NCI-H2107 treated with DMSO at 0.1 percent for 48 hours (cell line): ENCODE measurements at regions not wholly inside any gene's neighbourhood (a gene's known extent, or its start where the extent isn't known, plus 50 kb on each side); places are given as distances from the start of the nearest gene placed in this dataset.
A peak's percentile ranks its signal among the peaks of the same experiment; 100 is the strongest.

Source experiments
- DNase-seq: peaks from one replicate; lab custom pipeline; 2025; ENCODE audit not compliant: unreplicated experiment; lab: John Stamatoyannopoulos, UW

GRCh38 chr10:113252650-113253618 lies 299.9 kb upstream of the HABP2 start:
- no peak for DNase-seq

DNA sequence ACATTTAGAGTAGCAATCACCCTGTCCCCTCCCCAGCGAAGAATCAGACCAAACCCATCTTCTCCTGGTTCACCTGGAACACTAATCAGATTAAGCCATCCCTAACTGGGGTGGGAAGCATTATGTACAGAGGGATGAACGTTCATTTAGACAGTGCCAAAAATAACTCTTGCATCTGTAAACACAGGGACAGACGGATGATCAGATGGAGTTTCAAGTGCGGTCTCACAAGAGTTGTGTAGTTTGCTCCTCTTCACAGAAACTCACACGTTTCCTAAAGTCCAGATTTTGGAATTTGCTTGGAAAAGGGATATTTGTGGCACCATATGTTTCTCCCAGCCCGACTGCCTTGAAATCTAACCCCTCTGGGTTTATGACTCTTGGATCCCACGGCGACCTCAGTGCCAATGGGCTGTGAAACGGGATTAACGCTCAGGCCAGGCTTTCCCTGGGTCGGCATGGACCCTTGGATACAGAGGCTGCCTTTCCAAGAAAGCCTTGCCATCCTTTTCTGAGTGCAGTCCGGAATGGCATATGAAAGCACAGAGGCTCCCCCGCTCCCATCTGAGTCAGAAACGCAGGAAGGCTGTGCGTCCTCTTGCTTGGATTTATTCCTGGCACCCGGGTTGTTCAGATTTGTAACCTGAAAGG lies 293.2 kb upstream of the HABP2 start:
- DNase-seq: no peak

- DNase-seq: peak; percentile 63
These were observed 291.7 kb upstream of the HABP2 start for GRCh38 chr10:113261161-113261560.

GRCh38 chr10:113261611-113262091 lies 291.2 kb upstream of the HABP2 start:
- peak; percentile 9 for DNase-seq

DNA sequence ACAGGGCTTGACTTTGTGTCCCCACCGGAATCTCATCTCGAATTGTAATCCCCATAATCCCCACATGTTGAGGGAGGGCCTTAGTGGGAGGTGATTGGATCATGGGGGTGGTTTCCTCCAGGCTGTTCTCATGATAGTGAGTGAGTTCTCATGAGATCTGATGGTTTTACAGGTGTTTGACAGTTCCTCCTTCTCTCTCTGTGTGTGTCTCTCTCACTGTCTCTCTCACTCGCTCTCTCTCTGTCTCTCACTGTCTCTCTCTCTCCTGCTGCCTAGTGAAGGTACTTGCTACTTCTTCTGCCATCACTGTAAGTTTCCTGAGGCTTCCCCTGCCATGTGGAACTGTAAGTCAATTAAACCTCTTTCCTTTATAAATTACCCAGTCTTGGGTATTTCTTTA lies 289.8 kb upstream of the HABP2 start:
- no peak for DNase-seq

- DNase-seq: no peak
These were observed 288.3 kb upstream of the HABP2 start for GRCh38 chr10:113264333-113265131.

- DNase-seq: no peak
These were observed 286.7 kb upstream of the HABP2 start for GRCh38 chr10:113266147-113266546.

DNA sequence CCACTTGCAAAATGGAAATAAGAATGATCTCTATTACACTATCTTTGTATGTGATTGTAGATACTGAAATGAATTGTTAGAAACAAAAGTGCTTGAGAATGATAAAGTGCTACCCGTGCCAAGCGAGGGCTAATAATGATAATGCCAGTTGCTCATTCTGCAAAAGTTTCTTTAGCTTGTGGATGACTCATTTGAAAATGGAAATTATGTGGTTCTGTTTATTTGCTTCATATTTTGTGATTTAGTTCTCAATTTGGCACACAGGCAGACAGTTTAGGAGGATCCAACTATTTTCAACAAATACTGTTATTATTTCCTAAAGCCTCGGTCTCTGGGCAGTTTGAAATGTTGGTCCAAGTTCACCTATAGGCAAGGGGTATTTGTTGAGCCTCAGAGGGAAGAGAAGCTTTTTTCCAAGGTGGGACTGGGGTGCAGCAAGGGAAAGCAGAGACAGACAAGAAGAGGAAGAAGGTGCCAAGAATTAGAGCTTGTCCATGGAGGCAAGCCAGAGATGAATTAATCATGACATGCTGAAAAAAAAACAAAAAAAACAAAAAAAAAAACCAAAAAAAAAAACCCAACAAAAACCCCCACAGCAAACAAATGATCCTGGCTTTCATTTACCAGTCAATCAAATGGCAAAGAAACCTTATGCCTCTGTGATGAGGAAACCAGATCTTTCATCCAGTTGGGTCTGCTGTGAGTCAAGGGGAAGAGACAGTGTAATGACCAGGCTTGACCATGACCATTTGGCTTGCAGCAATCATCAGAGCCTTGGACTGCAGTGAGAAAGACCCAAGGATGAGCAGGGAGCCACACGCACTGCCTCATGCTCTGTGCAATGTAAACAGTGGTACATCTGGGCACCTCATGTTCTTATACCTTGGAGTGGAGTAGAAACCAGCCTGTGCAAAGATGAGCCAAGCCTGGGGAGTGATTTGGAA lies 285.0 kb upstream of the HABP2 start:
- DNase-seq: no peak

- DNase-seq: no peak
These were observed 283.5 kb upstream of the HABP2 start for GRCh38 chr10:113269333-113269732.

- DNase-seq: no peak
These were observed 280.3 kb upstream of the HABP2 start for GRCh38 chr10:113272511-113272910.

GRCh38 chr10:113273181-113274163 lies 279.4 kb upstream of the HABP2 start:
- no peak for DNase-seq

DNA sequence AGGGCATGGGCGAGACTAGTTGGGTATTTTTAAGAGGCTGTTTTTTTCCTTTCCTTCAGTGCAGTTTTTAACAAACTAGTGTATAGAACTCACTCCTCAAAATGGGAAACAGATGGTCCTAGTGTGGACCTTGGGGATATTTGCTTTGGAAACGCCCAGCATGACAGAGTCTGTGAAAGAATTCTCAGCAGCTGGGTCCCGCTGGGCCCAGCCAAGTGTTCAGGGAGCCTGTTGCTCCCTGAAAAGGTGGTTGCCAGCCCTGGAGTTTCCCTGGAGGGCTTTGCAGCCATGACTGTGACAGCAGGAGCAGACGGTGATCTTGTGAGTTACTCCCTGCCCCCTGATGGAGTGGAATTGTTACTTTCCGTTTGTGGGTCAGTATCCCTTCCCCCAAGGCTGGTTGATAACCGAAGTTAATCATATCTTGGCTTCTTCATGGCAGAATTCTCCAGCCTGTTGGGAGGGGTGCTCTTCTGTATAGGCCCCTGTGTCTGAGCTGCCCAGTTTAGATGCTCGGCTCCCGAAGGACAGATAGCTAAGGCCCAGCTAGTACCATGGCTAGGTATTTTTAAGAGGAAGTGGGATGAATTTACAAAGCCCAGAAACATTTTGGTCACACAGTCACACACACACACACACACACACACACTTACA lies 278.6 kb upstream of the HABP2 start:
- no peak for DNase-seq

DNA sequence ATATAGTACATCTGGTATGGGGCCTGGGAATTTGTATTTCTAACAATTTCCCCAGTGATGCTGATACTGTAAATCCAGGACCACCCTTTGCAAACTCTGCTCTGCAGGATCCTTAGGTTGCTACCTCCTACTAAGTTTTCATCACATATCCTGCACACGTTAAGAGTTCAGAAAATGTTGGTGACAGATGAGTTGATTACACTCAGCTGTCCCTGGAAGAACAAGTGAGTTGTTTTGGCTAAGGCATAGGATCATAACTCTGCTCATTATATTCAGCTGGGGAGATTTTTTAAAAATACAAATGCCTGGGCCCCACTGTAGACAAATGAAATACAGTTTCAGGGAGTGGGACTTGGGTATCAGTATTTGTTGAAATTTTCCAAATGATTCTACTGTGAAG lies 274.6 kb upstream of the HABP2 start:
- DNase-seq: no peak

GRCh38 chr10:113278664-113279063 lies 274.2 kb upstream of the HABP2 start:
- no peak for DNase-seq

DNA sequence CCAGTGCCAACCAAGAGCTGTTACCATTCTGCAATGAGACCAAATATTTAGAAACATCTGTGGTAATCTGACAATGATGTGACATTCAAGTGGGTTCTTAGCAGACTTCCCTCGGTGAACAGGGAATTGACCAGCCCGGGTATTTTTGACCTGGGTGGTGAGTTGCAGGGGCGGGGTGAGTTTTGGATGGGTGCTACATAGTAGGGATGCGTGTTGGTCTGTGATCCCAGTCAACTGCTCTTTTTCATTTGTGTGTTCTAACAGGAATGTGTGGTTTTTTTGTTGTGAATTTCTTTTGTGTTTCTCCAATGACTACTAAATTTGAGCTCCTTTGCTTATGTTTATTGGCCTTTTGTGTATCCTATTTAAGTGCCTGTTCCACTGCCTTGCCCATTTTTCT lies 273.6 kb upstream of the HABP2 start:
- DNase-seq: no peak

DNA sequence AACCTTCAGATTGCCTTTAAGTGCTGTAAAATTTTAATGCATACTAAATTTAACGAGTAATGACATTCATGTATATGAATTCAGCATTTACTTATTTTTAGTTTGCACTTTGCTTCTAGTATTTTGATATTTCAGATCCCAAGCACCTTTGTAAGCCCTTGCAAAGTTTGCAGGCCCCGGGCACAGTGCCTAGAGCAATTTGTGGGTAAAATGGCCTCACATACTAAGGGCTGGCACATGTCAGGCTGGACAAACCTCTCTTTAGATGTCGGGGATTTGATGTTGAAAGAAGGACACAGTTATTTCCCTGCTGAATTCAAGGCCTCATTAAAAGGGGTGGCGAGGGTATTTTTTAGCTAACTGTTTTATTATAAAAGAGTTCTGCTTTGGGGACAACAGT lies 270.3 kb upstream of the HABP2 start:
- no peak for DNase-seq

- DNase-seq: no peak
These were observed 269.7 kb upstream of the HABP2 start for GRCh38 chr10:113283189-113283588.

DNA sequence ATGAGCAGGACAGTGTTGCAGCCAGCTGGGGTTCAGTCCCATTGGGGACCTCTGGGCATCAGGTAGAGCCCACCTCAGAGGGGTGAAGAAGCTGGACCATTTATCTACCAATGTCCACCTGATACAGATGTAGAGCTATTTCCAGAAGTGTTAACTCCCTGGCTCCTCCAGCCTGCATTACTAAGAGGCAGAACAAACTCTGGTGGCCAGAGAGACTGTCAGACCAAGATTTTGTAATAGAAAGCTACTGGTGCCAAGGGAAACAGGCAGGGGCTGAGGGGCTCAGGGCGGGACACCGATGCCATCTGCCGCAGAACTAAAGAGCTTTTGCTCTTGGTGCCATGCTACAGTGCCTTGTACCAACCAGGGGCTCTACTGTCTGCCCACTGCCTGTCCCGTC lies 268.2 kb upstream of the HABP2 start:
- DNase-seq: no peak

GRCh38 chr10:113285305-113285704 lies 267.5 kb upstream of the HABP2 start:
- DNase-seq: no peak
